Islet precursor cell (in vitro differentiated cells): ENCODE measurements at regions not wholly inside any gene's neighbourhood (a gene's known extent, or its start where the extent isn't known, plus 50 kb on each side); places are given as distances from the start of the nearest gene placed in this dataset.
A peak's percentile ranks its signal among the peaks of the same experiment; 100 is the strongest.
"Not testable (repeated sequence)": the region's sequence is repeated elsewhere in the genome, so short reads cannot be mapped to it uniquely, and the experiment has no call there.

Experiments
- DNase-seq: peaks from one replicate; pipeline ENCODE4 v3.0.0-alpha.2; 2018

DNA sequence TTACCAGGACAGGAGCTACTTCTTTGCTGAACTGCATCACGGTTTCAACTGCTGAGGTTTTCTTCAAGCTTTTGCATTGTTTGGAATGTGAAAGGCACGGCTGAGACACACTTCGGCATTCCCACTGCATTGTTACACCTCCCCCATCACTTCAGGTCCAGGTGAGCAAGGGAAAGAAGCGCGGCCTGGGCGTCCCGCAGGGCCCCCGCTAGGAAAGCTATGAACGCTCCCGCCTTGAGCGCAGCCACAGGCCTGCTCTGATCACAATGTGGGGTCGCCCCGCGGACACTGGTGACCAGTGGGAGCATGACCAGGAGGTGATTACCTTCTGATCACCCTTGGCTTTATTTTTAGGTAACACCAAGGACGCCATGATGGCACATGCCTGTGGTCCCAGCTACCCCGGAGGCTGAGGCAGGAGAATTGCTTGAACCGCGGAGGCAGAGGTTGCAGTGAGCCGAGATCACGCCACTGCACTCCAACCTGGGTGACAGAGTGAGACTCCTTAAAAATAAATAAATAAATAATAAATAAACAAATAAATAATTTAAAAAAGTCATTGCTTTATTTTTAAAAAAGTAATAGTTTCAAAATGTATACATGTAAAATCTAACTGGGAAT lies 82.2 kb upstream of the ANTXRL start:
- peak; percentile 47 for DNase-seq

- not testable (repeated sequence) for DNase-seq
Measured at GRCh38 chr10:46210427-46210826, 76.4 kb upstream of the ANTXRL start.

- DNase-seq = no peak
Measured at GRCh38 chr10:46215426-46215825, 71.4 kb upstream of the ANTXRL start.

- DNase-seq = peak; percentile 48
Measured at GRCh38 chr10:46216003-46216634, 70.7 kb upstream of the ANTXRL start.

GRCh38 chr10:46216836-46217751 lies 69.7 kb upstream of the ANTXRL start:
- peak; percentile 51 for DNase-seq

DNA sequence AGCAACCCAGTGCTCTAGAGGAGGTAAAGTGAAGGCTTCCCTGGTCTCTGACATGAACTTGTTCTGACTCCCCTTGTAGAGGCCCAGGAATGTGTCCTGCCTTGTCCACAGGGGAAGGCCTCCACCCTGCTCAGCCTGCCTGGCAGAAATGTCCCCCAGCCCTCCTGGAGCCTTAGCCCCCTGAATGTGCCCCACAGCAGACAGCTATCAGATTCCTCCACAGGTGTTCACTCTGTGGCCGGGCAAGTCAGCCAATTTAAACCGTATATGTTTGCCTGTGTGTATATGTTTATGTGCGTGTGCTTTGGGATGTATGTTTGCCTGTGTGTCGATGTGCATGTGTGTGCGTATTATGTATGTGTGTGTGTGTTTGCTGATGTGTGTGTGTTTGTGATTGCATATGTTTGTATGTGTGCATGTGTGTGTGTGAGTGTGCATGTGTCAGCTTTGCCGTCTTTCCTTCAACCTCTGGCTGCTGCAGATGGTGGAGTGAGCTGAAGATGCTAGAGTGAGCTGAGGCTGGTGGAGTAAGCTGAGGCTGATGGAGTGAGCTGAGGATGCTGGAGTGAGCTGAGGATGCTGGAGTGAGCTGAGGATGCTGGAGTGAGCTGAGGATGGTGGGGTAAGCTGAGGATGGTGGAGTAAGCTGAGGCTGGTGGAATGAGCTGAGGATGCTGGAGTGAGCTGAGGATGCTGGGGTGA lies 68.9 kb upstream of the ANTXRL start:
- DNase-seq = no peak

DNA sequence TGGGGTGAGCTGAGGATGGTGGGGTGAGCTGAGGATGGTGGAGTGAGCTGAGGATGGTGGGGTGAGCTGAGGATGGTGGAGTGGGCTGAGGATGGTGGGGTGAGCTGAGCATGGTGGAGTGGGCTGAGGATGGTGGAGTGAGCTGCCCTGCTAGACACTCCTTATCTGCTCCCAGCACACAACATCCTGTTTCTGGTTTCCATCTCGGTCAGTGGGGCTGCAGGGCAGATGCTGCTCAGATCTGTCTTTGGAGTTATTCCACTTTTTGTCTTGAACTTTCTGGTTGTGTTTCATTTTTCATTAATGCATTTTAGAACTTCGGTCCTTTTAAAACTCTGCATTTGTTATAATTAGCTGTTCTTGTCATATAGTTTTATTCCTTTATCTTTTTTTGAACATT lies 67.9 kb upstream of the ANTXRL start:
- DNase-seq = peak; percentile 48

- DNase-seq = peak; percentile 20
Measured at GRCh38 chr10:46219431-46219990, 67.3 kb upstream of the ANTXRL start.

DNA sequence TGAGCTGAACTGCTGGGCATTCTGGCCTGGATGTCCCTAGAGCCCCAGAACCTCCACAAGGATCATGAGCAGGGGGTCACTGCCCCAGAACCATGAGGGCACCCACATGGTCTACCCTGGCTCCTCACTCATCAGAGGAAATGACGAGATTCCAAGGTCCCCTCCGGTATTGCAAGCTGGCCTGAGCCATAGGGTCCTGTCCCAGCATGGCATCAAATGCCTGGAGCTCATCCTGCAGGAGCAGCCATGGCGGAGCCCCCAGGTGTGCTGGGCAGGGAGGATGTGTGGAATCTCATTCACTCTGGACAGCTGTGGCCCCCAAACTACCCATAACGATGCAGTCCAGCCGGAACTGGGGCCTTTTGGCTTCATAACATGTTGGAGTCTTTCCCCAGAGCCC lies 66.6 kb upstream of the ANTXRL start:
- DNase-seq = peak; percentile 34

DNA sequence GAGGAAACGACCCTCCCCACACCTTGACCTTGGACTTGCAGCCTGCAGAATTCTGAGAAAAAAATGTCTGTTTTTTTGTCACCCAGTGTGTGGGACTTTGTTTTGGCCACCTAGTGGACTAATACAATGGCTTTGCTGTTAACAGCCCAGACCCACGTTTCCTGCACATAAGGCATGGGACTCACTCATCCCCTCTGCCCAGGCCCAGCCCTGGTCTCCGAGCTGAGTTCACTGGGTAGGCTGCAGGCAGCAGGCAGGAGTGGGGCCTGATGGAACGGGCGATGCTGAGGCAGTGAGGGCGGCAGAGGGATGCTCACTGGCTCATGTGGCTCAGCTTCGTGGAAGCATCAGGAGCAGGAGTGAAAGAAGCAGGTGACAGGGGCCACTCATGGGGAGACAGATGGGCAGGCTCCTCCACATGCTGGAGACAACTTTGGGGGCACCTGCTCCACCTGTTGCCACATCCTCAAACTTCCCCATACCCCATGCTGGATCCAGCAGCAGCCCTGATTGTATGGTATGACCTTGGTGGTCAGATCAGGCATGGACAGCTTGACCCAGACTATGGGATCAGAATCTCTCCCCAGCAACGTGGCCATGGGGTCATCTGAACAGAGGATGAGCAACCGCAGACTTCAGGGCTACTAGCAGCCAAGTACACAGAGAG lies 65.8 kb upstream of the ANTXRL start:
- DNase-seq = peak; percentile 68

DNA sequence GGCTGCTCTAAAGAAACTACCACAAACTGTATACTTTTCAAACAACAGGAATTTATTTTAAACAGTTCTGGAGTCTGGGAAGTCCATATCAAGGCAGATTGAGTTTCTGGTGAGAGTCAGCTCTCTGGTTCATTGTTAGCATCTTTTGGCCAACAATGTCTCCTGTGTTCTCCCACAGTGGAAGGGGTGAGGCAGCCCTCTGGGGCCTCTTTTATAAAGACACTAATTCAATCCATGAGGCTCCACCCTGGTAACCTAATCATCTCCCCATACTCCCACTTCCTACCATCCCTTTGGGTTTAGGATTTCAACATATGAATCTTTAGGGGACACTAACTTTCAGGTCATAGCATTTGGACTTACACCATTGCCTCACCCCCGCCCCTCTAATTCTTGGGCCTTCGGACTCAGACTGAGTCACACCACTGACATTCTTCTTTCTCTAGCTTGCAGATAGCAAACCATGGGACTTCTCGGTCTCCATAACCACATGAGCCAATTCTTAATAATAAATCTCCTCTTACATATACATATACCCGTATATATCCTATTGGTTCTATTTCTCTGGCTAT lies 64.3 kb upstream of the ANTXRL start:
- DNase-seq = peak; percentile 11

DNA sequence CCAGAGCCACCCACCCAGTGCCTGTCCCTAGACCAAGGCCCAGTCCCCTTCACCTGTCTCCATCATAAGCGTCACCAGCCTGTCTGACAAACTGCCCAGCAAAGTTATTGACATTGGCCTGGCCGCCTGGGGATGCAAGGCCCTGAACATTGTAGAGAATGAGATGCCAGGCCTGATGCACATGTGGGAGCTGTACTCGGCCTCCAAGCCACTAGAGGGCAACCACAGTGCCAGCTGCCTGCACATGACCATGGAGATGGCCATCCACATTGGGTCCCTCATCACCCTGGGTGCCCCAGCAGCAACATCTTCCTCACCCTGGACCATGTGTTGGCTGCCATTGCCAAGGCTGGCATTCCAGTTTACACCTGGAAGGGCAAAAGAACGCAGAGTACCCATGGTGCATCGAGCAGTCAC lies 63.7 kb upstream of the ANTXRL start:
- DNase-seq = peak; percentile 29

DNA sequence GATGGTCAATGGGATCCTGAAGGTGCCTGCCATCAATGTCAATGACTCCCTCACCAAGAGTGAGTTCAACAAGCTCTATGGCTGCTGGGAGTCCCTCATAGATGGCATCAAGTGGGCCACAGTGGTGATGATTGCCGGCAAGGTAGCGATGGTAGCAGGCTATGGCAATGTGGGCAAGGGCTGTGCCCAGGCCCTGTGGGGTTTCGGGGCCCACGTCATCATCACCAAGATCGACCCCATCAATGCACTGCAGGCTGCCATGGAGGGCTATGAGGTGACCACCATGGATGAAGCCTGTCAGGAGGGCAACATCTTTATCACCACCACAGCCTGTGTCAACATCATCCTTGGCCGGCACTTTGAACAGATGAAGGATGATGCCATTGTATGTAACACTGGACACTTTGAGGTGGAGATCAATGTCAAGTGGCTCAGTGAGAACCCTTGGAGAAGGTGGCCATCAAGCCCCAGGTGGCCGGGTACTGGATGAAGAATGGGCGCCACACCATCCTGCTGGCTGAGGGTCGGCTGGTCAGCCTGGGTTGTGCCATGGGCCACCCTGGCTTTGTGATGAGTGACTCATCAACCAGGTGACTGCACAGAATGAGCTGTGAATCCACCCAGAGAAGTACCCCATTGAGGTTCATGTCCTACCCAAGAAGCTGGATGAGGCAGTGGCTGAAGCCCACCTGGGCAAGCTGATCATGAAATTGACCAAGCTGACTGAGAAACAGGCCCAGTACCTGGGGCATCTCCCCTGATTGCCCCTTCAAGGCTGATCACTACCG lies 63.0 kb upstream of the ANTXRL start:
- DNase-seq = peak; percentile 27

GRCh38 chr10:46224414-46224682 lies 62.4 kb upstream of the ANTXRL start:
- peak; percentile 11 for DNase-seq

GRCh38 chr10:46225597-46225996 lies 61.2 kb upstream of the ANTXRL start:
- peak; percentile 35 for DNase-seq

GRCh38 chr10:46226232-46226631 lies 60.6 kb upstream of the ANTXRL start:
- peak; percentile 30 for DNase-seq

GRCh38 chr10:46226900-46227558 lies 59.8 kb upstream of the ANTXRL start:
- peak; percentile 41 for DNase-seq

GRCh38 chr10:46227571-46227935 lies 59.2 kb upstream of the ANTXRL start:
- DNase-seq = peak; percentile 12

DNA sequence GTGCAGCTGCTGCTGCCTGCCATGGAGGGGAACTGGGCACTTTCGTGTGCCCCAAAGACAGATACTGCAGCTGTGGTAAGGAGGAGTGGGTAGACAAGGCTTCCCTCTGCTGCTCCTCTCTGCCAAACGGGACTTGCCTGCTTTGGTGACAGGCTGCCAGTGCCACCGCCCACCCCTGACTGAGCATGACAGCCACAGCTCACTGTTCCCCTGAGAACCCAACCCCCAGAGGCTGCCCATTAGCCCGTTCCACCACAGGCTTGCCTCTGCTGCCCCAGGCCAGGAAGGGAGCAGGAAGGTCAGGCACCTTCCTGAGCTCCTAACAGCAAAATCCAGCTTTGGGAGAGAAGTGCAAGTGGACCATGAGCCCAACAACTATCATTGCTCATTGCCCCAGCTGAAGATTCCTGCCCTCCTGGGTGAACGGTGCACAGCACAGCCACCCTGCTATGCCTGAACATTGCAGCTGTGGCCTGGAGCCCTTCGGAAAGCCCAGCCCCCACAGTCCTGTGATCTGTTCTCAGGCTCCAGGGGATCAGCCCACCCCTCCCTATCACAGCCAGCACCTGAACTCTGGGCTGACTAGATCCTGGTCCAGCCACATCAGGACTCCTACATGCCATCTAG lies 58.7 kb upstream of the ANTXRL start:
- peak; percentile 56 for DNase-seq

- DNase-seq = peak; percentile 92
Measured at GRCh38 chr10:46228563-46229071, 58.2 kb upstream of the ANTXRL start.
